Left renal pelvis (tissue), 4 donors: ENCODE measurements at regions not wholly inside any gene's neighbourhood (a gene's known extent, or its start where the extent isn't known, plus 50 kb on each side); places are given as distances from the start of the nearest gene placed in this dataset.
"Not testable (repeated sequence)": the region's sequence is repeated elsewhere in the genome, so short reads cannot be mapped to it uniquely, and the experiment has no call there.

Source experiments
- DNase-seq, 4 donors: peaks; one replicate each; pipeline ENCODE4 v3.0.0-alpha.2; 2013; ENCODE audit warnings: low read depth in 4 of 4, low spot score in 3 of 4

GRCh38 chr20:48366230-48366629 lies 461.6 kb downstream of the PREX1 start:
- no peak for DNase-seq

GRCh38 chr20:48364688-48365421 lies 462.9 kb downstream of the PREX1 start:
- DNase-seq, result no peak

GRCh38 chr20:48364055-48364454 lies 463.7 kb downstream of the PREX1 start:
- no peak for DNase-seq

DNA sequence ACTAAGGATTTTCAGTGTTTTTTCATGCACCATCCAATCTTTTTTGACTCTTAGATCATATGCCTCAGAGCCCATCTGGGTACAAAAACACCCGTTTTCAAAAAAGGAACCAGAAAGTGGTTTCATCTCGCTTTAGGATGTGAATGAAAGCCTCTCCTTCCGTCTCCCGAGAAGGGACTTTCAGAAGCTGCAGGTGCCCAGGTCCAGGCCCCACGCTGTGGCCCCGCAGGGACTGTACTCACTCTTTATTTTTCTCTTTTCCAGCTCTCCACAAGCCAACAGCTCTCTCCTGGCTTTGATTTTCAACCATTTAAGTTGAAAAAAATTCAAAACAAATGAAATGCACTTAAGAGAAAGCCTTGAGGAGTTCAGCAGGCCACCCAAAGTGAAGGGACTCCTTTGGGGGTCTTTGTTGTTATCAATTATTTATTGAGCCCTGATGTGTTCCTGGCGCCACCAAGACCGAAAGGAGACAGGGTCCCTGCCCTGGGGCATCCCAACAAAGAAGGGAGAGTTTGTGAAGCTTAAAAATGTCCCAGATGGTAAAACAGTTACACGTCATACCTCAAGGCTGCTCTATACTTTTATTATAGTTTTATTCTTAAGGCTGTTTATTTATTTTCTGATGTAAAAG lies 467.3 kb downstream of the PREX1 start:
- no peak for DNase-seq

DNA sequence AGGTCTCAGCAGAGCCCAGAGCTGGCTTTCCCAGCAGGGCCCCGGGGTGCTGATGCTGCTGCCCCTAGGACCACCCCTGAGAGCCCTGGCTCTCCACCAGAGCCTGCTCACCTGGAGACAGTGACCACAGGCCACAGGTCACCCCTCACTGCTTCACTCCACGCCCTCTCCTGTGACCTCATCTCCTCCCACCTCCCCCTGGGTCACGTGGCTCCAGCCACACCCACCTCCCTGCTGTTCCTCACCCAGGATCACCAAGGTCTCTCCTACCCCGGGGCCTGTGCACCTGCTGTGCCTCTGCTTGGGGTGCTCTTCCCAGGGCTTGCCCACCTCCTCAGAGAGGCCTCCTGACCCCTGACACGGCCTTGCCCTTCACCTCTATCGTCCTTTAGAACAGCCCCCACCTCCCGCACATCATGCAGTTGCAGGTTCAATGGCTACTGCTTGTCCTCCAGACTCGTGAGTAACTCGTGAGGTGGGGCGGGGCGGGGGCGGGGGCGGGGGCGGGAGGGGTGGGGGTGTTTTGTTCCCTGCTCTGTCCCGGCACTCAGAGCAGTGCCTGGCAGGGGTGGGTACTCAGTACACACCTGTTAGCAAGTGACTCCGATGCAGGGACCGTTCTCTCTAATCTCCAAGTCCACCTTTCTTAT lies 468.0 kb downstream of the PREX1 start:
- no peak for DNase-seq

DNA sequence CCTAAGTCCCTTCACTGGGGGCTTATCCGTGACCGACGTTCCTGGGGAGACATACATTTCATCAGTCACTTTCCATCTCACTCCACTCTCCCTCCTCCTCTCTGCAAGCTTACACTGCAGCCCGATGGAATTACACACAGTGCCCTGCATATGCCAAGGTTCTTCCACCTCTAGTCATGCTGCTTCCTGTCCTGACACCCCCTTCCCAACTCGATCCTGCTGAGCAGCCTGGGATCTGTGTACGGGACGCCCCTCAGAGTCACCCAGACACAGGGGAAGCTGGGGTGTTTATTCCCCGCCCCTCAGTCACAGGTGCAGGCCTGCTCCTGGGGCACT lies 468.8 kb downstream of the PREX1 start:
- not testable (repeated sequence) for DNase-seq

GRCh38 chr20:48358176-48359054 lies 469.4 kb downstream of the PREX1 start:
- DNase-seq, result no peak

GRCh38 chr20:48357714-48358113 lies 470.1 kb downstream of the PREX1 start:
- DNase-seq, result no peak

DNA sequence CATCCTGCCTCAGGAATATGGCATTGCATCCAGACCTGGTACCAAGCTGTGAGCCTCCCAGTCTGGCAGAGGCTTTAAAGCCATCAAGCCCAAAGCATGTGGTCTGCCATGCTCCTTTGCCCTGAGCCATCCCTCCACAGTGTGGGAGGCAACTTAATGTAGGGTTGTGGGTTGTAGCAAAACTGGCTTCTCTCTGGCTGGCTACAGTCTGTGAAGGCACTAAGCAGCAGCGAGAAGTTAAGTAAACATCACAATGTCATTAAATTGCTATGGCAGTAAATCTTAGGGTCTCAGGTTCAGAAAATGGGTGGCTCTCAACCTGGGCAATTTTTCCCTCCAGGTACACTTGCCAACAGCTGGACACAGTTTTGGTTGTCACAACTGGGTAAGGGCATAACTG lies 472.9 kb downstream of the PREX1 start:
- no peak for DNase-seq

- DNase-seq, result no peak
Measured at GRCh38 chr20:48354320-48354876, 473.4 kb downstream of the PREX1 start.

DNA sequence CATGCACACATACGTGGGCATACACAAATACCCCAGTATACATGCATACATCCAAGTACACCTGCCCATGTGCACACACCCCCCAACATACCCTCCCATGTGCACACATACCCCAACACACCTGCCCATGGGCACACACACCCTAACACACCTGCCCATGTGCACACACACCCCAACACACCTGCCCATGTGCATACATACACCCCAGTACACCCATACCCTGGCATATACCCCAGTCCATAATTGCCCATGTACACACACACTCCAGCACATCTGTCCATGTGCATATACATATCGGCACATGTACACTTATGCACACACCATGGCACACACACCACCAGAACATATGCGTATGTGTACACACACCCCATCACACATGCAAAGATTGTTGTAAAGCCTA lies 475.2 kb downstream of the PREX1 start:
- no peak for DNase-seq

GRCh38 chr20:48352042-48352441 lies 475.8 kb downstream of the PREX1 start:
- no peak for DNase-seq

DNA sequence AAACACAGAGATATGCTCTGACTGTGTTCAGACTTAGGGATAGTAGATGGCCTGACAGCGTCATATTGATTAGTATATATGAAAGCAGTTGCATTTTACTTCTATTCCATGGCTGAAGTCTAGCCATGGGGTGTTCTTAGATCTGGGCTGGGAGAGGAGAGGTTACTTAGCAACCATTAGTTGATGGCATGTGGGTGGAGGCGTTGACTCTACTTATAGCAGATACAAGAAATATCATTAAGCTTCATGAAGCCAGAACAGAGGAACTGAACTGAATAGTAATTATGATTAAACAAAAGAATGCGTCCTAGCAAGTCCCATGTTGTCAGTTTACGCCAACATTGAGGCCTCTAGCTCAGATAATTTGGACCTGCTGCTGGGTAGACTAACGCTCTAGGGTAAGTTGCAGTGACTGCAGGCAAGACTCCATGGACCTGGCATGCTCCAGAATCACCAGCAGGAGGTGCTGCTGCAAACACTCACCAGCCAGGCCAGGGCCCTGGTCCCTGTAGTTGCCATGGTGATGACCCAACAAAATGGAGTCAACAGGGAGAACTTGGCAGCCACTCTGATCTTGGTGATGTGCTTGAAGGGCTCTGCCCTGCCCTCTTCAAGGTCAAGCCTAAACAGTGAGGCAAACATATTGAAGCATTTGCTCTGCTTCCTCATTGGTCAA lies 477.3 kb downstream of the PREX1 start:
- no peak for DNase-seq

DNA sequence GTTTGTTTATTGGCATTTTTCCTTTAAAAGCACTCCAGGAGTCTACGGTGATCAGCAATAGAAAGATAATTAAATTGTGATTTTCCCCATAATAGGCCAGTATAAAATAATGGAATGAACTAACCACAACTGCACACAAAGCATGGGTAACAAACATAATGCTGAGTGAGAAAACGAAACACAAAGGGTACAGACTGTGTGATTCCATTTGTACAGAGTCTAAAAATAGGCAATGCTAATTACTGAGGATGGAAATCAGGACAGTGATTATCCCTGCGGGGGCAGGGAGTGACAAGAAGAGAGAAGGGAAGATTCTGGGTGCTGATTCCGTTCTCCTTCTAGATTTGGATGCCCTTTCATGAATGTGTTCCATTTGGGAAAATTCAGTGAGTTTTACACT lies 478.1 kb downstream of the PREX1 start:
- no peak for DNase-seq

- DNase-seq, result no peak
Measured at GRCh38 chr20:48348022-48348421, 479.8 kb downstream of the PREX1 start.

GRCh38 chr20:48342822-48343513 lies 484.8 kb downstream of the PREX1 start:
- no peak for DNase-seq

GRCh38 chr20:48340883-48341281 lies 486.9 kb downstream of the PREX1 start:
- no peak for DNase-seq

DNA sequence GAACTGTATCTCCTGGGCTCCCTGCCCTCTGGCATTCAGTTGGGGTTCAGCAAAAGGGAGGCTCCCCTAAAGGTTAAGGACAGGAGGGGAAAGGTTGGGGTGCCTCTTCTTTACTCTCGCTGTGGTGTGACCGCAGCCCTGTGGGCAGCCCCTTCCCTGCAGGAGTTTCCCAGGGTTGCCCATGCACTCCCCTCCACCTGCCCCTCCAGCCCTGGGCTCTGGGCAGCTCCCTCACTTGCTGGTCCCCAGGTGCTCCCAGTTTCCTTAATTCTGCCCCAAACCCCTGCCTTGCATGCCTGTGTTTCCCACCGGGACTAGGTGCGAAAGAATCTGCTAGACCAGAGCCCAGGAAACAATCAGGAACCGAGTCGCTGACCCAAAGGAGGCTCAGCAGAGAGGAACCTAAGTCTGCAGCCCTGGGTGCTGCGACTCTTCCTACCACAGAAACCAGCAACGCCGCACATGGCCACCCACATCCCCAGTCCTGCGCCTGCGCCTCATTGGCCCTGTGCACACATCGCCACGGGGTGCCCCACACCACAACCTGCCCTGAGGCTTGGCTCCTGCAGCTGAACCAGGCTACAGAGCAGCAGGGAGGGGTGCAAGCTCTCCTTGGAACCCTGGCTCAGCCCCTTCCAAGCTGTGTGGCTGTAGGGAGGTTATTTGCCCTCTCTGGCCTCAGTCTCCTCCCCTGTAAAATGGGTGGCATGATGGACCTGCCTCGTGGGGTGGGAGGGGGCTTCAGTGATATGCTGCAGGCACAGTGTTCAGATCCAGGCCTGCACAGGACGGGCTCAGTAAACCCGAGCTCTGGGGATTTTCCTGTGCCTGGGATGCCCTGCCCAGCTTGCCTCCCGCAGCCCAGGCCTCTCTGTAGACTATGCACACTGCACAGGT lies 487.6 kb downstream of the PREX1 start:
- no peak for DNase-seq
